DOHH2 (cell line): ENCODE measurements at regions not wholly inside any gene's neighbourhood (a gene's known extent, or its start where the extent isn't known, plus 50 kb on each side); places are given as distances from the start of the nearest gene placed in this dataset.

Source experiments
- H3F3A ChIP-seq: fragments of 200-600 bp; sonication (generic), shearing (Covaris generic); 2 replicates; pipeline ENCODE4 v1.6.0; 2016; ENCODE audit warnings: antibody characterized with exemption, mild to moderate bottlenecking; ENCODE audit not compliant: control insufficient read depth, insufficient read depth
- H3K27ac ChIP-seq: fragments of 200-600 bp; sonication (generic); 2 replicates; pipeline ENCODE4 v1.5.1; 2014; ENCODE audit warnings: low read depth, mild to moderate bottlenecking, low read length, moderate library complexity
- H3K27me3 ChIP-seq: fragments of 200-600 bp; sonication (generic); 2 replicates; pipeline ENCODE4 v1.6.1; 2014; ENCODE audit warnings: mild to moderate bottlenecking, low read length, mixed read lengths; ENCODE audit not compliant: control insufficient read depth
- H3K36me3 ChIP-seq: fragments of 200-600 bp; sonication (generic); 2 replicates; pipeline ENCODE4 v1.6.1; 2014; ENCODE audit warnings: mild to moderate bottlenecking, low read length, moderate library complexity, mixed read lengths; ENCODE audit not compliant: control insufficient read depth
- H3K4me1 ChIP-seq: fragments of 200-600 bp; sonication (generic); 2 replicates; pipeline ENCODE4 v1.6.1; 2014; ENCODE audit warnings: mild to moderate bottlenecking, low read length, mixed read lengths; ENCODE audit not compliant: control insufficient read depth
- H3K4me2 ChIP-seq: fragments of 200-600 bp; sonication (generic); 2 replicates; pipeline ENCODE4 v1.6.0; 2014; ENCODE audit warnings: mild to moderate bottlenecking, low read length, moderate library complexity
- H3K4me3 ChIP-seq: fragments of 200-600 bp; sonication (generic); 2 replicates; pipeline ENCODE4 v1.5.1; 2014; ENCODE audit warnings: mild to moderate bottlenecking, low read length, mixed read lengths
- H3K79me2 ChIP-seq: fragments of 200-600 bp; sonication (generic); 2 replicates; pipeline ENCODE4 v1.6.1; 2014; ENCODE audit warnings: mild to moderate bottlenecking, low read length, mixed read lengths; ENCODE audit not compliant: control insufficient read depth
- H3K9me2 ChIP-seq: fragments of 200-600 bp; sonication (generic); replicated peaks from 2 replicates; pipeline ENCODE4 v1.6.1; 2014; ENCODE audit warnings: mild to moderate bottlenecking, low read length, mixed read lengths; ENCODE audit not compliant: control insufficient read depth
- H3K9me3 ChIP-seq: fragments of 200-600 bp; sonication (generic); 2 replicates; pipeline ENCODE4 v1.6.1; 2014; ENCODE audit warnings: antibody characterized with exemption, low read length, mixed read lengths; ENCODE audit not compliant: control insufficient read depth, insufficient read depth
- H4K20me1 ChIP-seq: fragments of 200-600 bp; sonication (generic); 2 replicates; pipeline ENCODE4 v1.6.0; 2014; ENCODE audit warnings: low read depth, mild to moderate bottlenecking, antibody characterized with exemption, low read length, moderate library complexity; ENCODE audit not compliant: control insufficient read depth, insufficient read depth
- CTCF ChIP-seq: fragments of 200-600 bp; sonication (generic); IDR thresholded peaks from one replicate; pipeline ENCODE4 v1.5.1; 2014; ENCODE audit warnings: antibody characterized with exemption, mild to moderate bottlenecking, low read depth, low read length; ENCODE audit not compliant: poor library complexity, severe bottlenecking
- EZH2phosphoT487 ChIP-seq: fragments of 200-600 bp; sonication (generic); IDR thresholded peaks from 2 replicates; pipeline ENCODE4 v1.6.1; 2017; ENCODE audit warnings: borderline replicate concordance, mild to moderate bottlenecking, antibody characterized with exemption, low read length, moderate library complexity, mixed read lengths

DNA sequence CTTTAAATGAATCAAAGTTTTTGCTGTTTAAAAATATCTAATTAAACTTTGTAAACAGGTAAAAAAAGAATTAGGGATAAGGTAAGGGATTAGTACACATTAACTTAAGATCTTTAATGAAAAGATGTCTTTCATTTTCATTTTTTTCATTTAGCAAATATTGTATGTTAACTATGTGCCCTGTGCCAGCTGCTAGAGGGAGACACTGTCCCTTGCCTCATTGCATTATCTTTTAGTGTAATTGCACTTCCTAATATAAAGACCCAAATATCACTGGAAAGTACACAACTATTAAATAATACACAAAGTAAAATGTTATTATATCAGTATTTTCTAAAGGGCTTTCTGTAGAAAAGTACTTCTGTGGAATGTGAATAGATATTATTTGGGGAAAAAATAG, 102.7 kb downstream of the GPR37 start:
- no peak for TF ChIP-seq CTCF
- no peak for TF ChIP-seq EZH2phosphoT487
- H3K4me3 ChIP-seq: no peak overlapping the region

DNA sequence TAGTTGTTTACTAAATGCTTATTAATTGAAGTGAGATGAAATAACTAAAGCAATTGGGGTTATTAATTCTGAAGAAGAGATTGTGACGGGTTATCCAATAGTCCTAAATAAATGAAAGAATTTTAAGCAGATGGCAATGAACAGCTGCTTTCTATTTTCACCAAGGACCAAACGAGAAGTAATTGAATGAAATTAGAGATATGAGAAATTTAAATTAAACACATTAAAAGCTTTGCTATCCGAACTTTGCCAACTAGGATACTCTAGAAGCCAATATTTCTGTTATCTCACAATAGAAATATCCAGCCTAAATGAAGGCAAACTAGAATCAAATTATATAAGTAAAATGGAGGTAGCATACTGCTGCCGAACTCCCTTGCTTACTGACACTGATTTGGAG, 103.2 kb downstream of the GPR37 start:
- Histone ChIP-seq H3K27ac (no peak overlapping the region), H3K36me3 (no peaks in the 10 kb centered on the region), H3K27me3 (no peaks in the 10 kb centered on the region), H3K9me2 (no peaks in the 10 kb centered on the region), H3K79me2 (no peaks in the 10 kb centered on the region), H3K4me1 (no peaks in the 10 kb centered on the region), H3K4me2 (no peak overlapping the region), H3K9me3 (no peaks in the 10 kb centered on the region), H3F3A (no peaks in the 10 kb centered on the region), H3K4me3 (no peak overlapping the region), H4K20me1 (no peaks in the 10 kb centered on the region)
- TF ChIP-seq CTCF (no peak), EZH2phosphoT487 (no peak)

More for the DNA sequence above, 102.7 kb downstream of the GPR37 start:
- Histone ChIP-seq H3K27ac (no peak overlapping the region), H3K9me3 (no peaks in the 10 kb centered on the region), H3K36me3 (no peaks in the 10 kb centered on the region), H3K27me3 (no peaks in the 10 kb centered on the region), H3K4me1 (no peaks in the 10 kb centered on the region), H3K79me2 (no peaks in the 10 kb centered on the region), H3K4me2 (no peak overlapping the region), H4K20me1 (no peaks in the 10 kb centered on the region), H3F3A (no peaks in the 10 kb centered on the region), H3K9me2 (no peaks in the 10 kb centered on the region)

GRCh38 chr7:124655990-124656389, 109.6 kb downstream of the GPR37 start:
- Histone ChIP-seq H3K79me2 (no peaks in the 10 kb centered on the region), H3K36me3 (no peaks in the 10 kb centered on the region), H3K9me3 (no peaks in the 10 kb centered on the region), H3K27ac (no peak overlapping the region), H3K9me2 (no peaks in the 10 kb centered on the region), H4K20me1 (no peaks in the 10 kb centered on the region), H3K4me2 (no peak overlapping the region), H3K4me1 (no peaks in the 10 kb centered on the region), H3K27me3 (no peaks in the 10 kb centered on the region), H3K4me3 (no peak overlapping the region), H3F3A (no peaks in the 10 kb centered on the region)
- TF ChIP-seq EZH2phosphoT487: no peak
- no peak for TF ChIP-seq CTCF

- TF ChIP-seq CTCF (no peak), EZH2phosphoT487 (no peak)
- Histone ChIP-seq H3K79me2 (no peaks in the 10 kb centered on the region), H3F3A (no peaks in the 10 kb centered on the region), H3K9me3 (no peaks in the 10 kb centered on the region), H4K20me1 (no peaks in the 10 kb centered on the region), H3K4me1 (no peaks in the 10 kb centered on the region), H3K9me2 (no peaks in the 10 kb centered on the region), H3K4me3 (no peak overlapping the region), H3K4me2 (no peak overlapping the region), H3K27me3 (no peaks in the 10 kb centered on the region), H3K36me3 (no peaks in the 10 kb centered on the region), H3K27ac (no peak overlapping the region)
Measured at GRCh38 chr7:124652237-124652636, 113.4 kb downstream of the GPR37 start.
